Gastrocnemius medialis (tissue), 4 donors: ENCODE measurements at regions not wholly inside any gene's neighbourhood (a gene's known extent, or its start where the extent isn't known, plus 50 kb on each side); places are given as distances from the start of the nearest gene placed in this dataset.

Experiments
- ATAC-seq, 2 donors: fragments of 150-250 bp; one replicate each; pipeline ENCODE4 v1.9.1; 2016
- DNase-seq, 2 donors: peaks; one replicate each; pipeline ENCODE4 v3.0.0-alpha.2; 2019
- H3K27ac ChIP-seq, 4 donors: fragments of 200-600 bp; sonication (generic); 1 replicate in 1 of 4; 2 replicates in 3 of 4; pipeline ENCODE4 v1.5.1; 2016 to 2018; ENCODE audit warnings: mild to moderate bottlenecking in 2 of 4, moderate library complexity in 1 of 4
- H3K27me3 ChIP-seq, 3 donors: fragments of 200-600 bp; sonication (generic) in 2 of 3; 1 replicate in 1 of 3; 2 replicates in 2 of 3; pipeline versions ENCODE4 v1.5.1 to v1.6.0; 2016 to 2019; ENCODE audit warnings: mild to moderate bottlenecking in 1 of 3, moderate library complexity in 1 of 3
- H3K36me3 ChIP-seq, 2 donors: fragments of 200-600 bp; sonication (generic) in 1 of 2; one replicate each; pipeline ENCODE4 v1.5.1; 2017 to 2018
- H3K4me1 ChIP-seq, 2 donors: fragments of 200-600 bp; sonication (generic) in 1 of 2; one replicate each; pipeline ENCODE4 v1.5.1; 2016 to 2017; ENCODE audit warnings: mild to moderate bottlenecking in 2 of 2
- H3K4me3 ChIP-seq, 4 donors: fragments of 200-600 bp; sonication (generic) in 3 of 4; 1 replicate in 1 of 4; 2 replicates in 3 of 4; pipeline ENCODE4 v1.5.1; 2016 to 2019; ENCODE audit warnings: mild to moderate bottlenecking in 2 of 4
- H3K9me3 ChIP-seq, 3 donors: fragments of 200-600 bp; sonication (generic) in 2 of 3; 1 replicate in 1 of 3; 2 replicates in 2 of 3; pipeline ENCODE4 v1.5.1; 2016 to 2019
- CTCF ChIP-seq, 5 experiments: fragments of 450-650 bp in 3 of 5; fragments of 200-600 bp in 2 of 5; sonication (generic) in 2 of 5; IDR thresholded peaks in 4 of 5; conservative IDR thresholded peaks in 1 of 5; 1 replicate in 4 of 5; 2 replicates in 1 of 5; pipeline ENCODE4 v1.5.1; 2016 to 2019; ENCODE audit warnings: antibody characterized with exemption in 5 of 5, mild to moderate bottlenecking in 3 of 5, moderate library complexity in 3 of 5
- POLR2A ChIP-seq, 2 donors: fragments of 450-650 bp; IDR thresholded peaks; one replicate each; pipeline ENCODE4 v1.6.1; 2017; ENCODE audit warnings: antibody characterized with exemption in 2 of 2, mild to moderate bottlenecking in 2 of 2, moderate library complexity in 2 of 2
- in situ Hi-C, 4 donors: fragments of 200-750 bp; cut with MboI; loops; one replicate each; pipeline versions ENCODE4 v1.15.0 to v1.8.0; 2017; ENCODE audit warnings: low sequenced_read_pairs in 4 of 4
- intact Hi-C: fragments of 100-400 bp; cut with DNase I; formaldehyde crosslinking; loops from one replicate; pipeline ENCODE4 v1.15.1; 2023; ENCODE audit warnings: low total_unique reads

DNA sequence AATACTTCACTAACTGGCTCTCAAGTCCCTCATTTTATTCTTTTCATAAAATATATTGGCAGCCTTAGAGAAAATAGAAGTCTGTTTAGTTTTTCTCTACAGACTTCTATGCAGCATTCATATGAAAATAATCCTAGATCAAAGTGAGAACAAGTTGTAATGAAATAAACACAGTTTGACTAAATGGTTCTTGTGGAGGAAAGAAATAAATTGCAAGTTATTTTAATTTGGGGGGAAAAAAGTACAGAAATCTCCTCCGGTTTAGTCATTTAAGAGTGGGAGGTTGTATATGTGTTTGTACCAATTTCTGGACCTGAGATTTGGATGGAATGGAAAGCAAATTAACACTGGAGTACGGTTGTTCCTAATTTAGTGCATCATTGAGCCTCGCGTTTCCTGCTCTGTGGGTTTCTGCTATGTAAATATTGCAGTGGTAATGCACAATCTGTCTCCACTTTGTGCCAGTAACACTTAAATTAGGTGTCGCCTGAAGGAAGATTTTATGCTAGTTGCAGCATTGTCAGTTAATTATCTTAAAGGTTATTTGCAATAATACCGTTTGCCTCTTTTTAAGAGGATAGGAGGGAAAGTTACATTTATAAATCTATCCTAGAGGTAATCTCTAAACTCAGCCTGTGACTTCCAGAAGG, 100.2 kb downstream of the ZIC5 start:
- Histone ChIP-seq H3K9me3 (no peaks in the 10 kb centered on the region), H3K36me3 (no peaks in the 10 kb centered on the region), H3K4me3 (no peak overlapping the region), H3K27ac (no peak overlapping the region), H3K27me3 (no peaks in the 10 kb centered on the region), H3K4me1 (no peaks in the 10 kb centered on the region)
- in situ Hi-C loops (no loop called here), intact Hi-C loops (no loop called here)
- ATAC-seq = no peak
- DNase-seq = no peak
- TF ChIP-seq POLR2A (IDR thresholded peaks at IDR 0.05) = no peak
- TF ChIP-seq CTCF (IDR thresholded peaks at IDR 0.05 in 4 of 5, conservative IDR thresholded peaks at IDR 0.05 in 1 of 5) = no peak

DNA sequence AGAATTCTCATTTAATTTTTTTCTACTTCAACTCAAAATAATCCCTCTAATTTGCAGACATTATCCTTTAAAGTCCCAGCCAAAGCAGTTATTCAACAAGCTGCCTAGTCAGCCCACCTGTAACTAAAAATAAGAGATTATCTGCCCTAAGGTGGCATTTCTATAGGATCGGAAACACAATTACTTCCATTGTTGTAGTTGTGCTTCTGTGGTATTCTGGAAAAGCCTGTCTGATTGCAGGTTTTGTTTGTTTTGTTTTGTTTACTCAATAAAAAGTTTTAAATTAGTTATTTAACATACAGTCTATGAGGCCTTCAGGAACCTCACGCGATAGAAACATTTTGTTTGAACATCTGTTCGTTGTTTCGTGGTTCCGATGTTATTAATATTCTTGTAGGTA, 101.0 kb downstream of the ZIC5 start:
- Histone ChIP-seq H3K36me3 (no peaks in the 10 kb centered on the region), H3K4me3 (no peak overlapping the region), H3K27ac (no peak overlapping the region), H3K4me1 (no peaks in the 10 kb centered on the region), H3K9me3 (no peaks in the 10 kb centered on the region), H3K27me3 (no peaks in the 10 kb centered on the region)
- TF ChIP-seq POLR2A (IDR thresholded peaks at IDR 0.05) (no peak), CTCF (IDR thresholded peaks at IDR 0.05 in 4 of 5, conservative IDR thresholded peaks at IDR 0.05 in 1 of 5) (no peak)
- DNase-seq (no peak), ATAC-seq (no peak)
- intact Hi-C loops = no loop called here
- in situ Hi-C loops = no loop called here

DNA sequence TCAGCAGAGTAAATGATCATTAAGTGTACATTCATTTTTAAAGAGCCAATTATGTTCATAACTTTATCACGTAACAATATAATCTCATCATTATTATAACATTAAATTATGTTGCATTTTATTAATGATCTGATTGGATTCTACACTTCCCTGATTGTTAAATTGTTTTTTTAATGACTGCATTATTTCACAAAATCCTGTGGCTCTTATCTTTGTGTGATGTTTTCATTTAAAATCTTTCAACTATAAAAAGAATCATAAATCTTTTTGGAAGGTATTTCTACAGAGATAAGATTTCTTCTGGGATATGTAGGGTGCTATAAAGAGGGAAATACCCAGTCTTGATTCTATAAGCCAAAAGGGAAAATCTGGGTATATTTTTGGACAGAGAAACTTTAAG, 101.7 kb downstream of the ZIC5 start:
- TF ChIP-seq POLR2A (IDR thresholded peaks at IDR 0.05) (no peak), CTCF (IDR thresholded peaks at IDR 0.05 in 4 of 5, conservative IDR thresholded peaks at IDR 0.05 in 1 of 5) (no peak)
- Histone ChIP-seq H3K36me3 (no peaks in the 10 kb centered on the region), H3K27me3 (no peaks in the 10 kb centered on the region), H3K4me3 (no peak overlapping the region), H3K4me1 (no peaks in the 10 kb centered on the region), H3K27ac (no peak overlapping the region), H3K9me3 (no peaks in the 10 kb centered on the region)
- DNase-seq (no peak), ATAC-seq (no peak)
- in situ Hi-C loops (no loop called here), intact Hi-C loops (no loop called here)

DNA sequence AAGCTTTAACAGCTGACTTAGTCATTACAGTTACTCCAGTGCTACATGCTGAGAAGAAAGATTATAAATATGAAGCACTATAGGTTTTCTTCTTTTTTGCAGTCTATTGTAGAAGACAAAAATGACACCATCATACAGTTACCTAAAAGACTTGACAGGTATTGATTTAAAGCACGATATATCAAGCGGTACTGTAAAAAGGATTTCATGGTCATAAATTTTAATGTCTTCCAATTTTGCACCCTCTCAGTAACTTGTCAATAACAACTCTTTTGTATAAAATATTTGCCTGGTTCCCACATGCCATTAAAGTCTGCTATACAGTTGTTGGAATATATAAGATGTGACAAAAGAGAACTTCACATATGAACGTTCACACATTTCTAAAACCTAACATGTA, 102.8 kb downstream of the ZIC5 start:
- no peak overlapping the region for H3K27ac ChIP-seq
- no peaks in the 10 kb centered on the region for H3K36me3 ChIP-seq
- no peaks in the 10 kb centered on the region for H3K4me1 ChIP-seq
- no peaks in the 10 kb centered on the region for H3K9me3 ChIP-seq
- intact Hi-C loops = no loop called here
- ATAC-seq = no peak
- no peak for DNase-seq
- H3K27me3 ChIP-seq = no peaks in the 10 kb centered on the region
- in situ Hi-C loops = no loop called here
- H3K4me3 ChIP-seq = no peak overlapping the region
- TF ChIP-seq CTCF (IDR thresholded peaks at IDR 0.05 in 4 of 5, conservative IDR thresholded peaks at IDR 0.05 in 1 of 5) (no peak), POLR2A (IDR thresholded peaks at IDR 0.05) (no peak)
